HG03558 (cell line): ENCODE measurements at regions not wholly inside any gene's neighbourhood (a gene's known extent, or its start where the extent isn't known, plus 50 kb on each side); places are given as distances from the start of the nearest gene placed in this dataset.
"Not testable (repeated sequence)": the region's sequence is repeated elsewhere in the genome, so short reads cannot be mapped to it uniquely, and the experiment has no call there.

Experiments
- ATAC-seq: cut with Tn5 transposase; IDR thresholded peaks from one replicate; pipeline ENCODE4 v1.9.1; 2021; ENCODE audit warnings: moderate number of reproducible peaks; ENCODE audit not compliant: unreplicated experiment; ENCODE audit errors: extremely low read depth

GRCh38 chr12:67889931-67890330 lies 99.3 kb upstream of the IFNG-AS1 start:
- ATAC-seq = no peak

- ATAC-seq = no peak
These were observed 98.5 kb upstream of the IFNG-AS1 start for GRCh38 chr12:67890726-67891258.

- ATAC-seq = no peak
These were observed 97.7 kb upstream of the IFNG-AS1 start for GRCh38 chr12:67891596-67891995.

GRCh38 chr12:67892259-67893021 lies 96.8 kb upstream of the IFNG-AS1 start:
- no peak for ATAC-seq

GRCh38 chr12:67893022-67893580 lies 96.1 kb upstream of the IFNG-AS1 start:
- ATAC-seq = no peak

- ATAC-seq = not testable (repeated sequence)
These were observed 88.8 kb upstream of the IFNG-AS1 start for GRCh38 chr12:67900418-67900817.

- no peak for ATAC-seq
These were observed 80.1 kb upstream of the IFNG-AS1 start for GRCh38 chr12:67909091-67909531.

GRCh38 chr12:67909681-67910080 lies 79.6 kb upstream of the IFNG-AS1 start:
- no peak for ATAC-seq

GRCh38 chr12:67910360-67911274 lies 78.6 kb upstream of the IFNG-AS1 start:
- no peak for ATAC-seq

- no peak for ATAC-seq
These were observed 78.0 kb upstream of the IFNG-AS1 start for GRCh38 chr12:67911275-67911600.

- ATAC-seq = no peak
These were observed 77.5 kb upstream of the IFNG-AS1 start for GRCh38 chr12:67911789-67912188.

GRCh38 chr12:67915335-67915851 lies 73.9 kb upstream of the IFNG-AS1 start:
- no peak for ATAC-seq

GRCh38 chr12:67916266-67916970 lies 72.8 kb upstream of the IFNG-AS1 start:
- ATAC-seq = no peak

- no peak for ATAC-seq
These were observed 71.4 kb upstream of the IFNG-AS1 start for GRCh38 chr12:67917811-67918210.

- no peak for ATAC-seq
These were observed 70.8 kb upstream of the IFNG-AS1 start for GRCh38 chr12:67918441-67918840.

GRCh38 chr12:67919406-67919805 lies 69.8 kb upstream of the IFNG-AS1 start:
- no peak for ATAC-seq

GRCh38 chr12:67920413-67920812 lies 68.8 kb upstream of the IFNG-AS1 start:
- no peak for ATAC-seq

- no peak for ATAC-seq
These were observed 68.0 kb upstream of the IFNG-AS1 start for GRCh38 chr12:67921286-67921685.

GRCh38 chr12:67922245-67922644 lies 67.0 kb upstream of the IFNG-AS1 start:
- ATAC-seq = no peak

- ATAC-seq = no peak
These were observed 64.2 kb upstream of the IFNG-AS1 start for GRCh38 chr12:67925077-67925476.
